Activated CD4-positive, alpha-beta memory T cell treated with anti-CD3 and anti-CD28 coated beads, Interleukin-2, amount 10 ng/mL, durations not matched to agents 7 days and 5 days (primary cell): ENCODE measurements at regions not wholly inside any gene's neighbourhood (a gene's known extent, or its start where the extent isn't known, plus 50 kb on each side); places are given as distances from the start of the nearest gene placed in this dataset.
"Not testable (repeated sequence)": the region's sequence is repeated elsewhere in the genome, so short reads cannot be mapped to it uniquely, and the experiment has no call there.

Experiments used
- CTCF ChIA-PET: fragments of 350-600 bp; sonication (Branson Sonifier 250); formaldehyde crosslinking; loops from one replicate; lab custom pipeline; 2021; ENCODE audit warnings: antibody characterized with exemption, inconsistent platforms; lab: Charles Lee
- POLR2A ChIA-PET: fragments of 350-600 bp; sonication (Branson Sonifier 250); formaldehyde crosslinking; loops from one replicate; lab custom pipeline; 2021; ENCODE audit warnings: antibody characterized with exemption; lab: Charles Lee
- DNase-seq: peaks from one replicate; pipeline ENCODE4 v3.0.0-alpha.2; 2020
- H3K27ac Mint-ChIP-seq: one replicate; pipeline ENCODE4 v1.8.0; 2021; ENCODE audit warnings: mild to moderate bottlenecking, mixed read lengths
- H3K27me3 Mint-ChIP-seq: one replicate; pipeline ENCODE4 v1.8.0; 2021; ENCODE audit warnings: mixed read lengths
- H3K36me3 Mint-ChIP-seq: one replicate; pipeline ENCODE4 v1.8.0; 2021; ENCODE audit warnings: low read depth, mixed read lengths
- H3K4me1 Mint-ChIP-seq: one replicate; pipeline ENCODE4 v1.8.0; 2021; ENCODE audit warnings: mixed read lengths
- H3K4me3 Mint-ChIP-seq: one replicate; pipeline ENCODE4 v1.8.0; 2021; ENCODE audit warnings: mild to moderate bottlenecking, mixed read lengths
- H3K9me3 Mint-ChIP-seq: one replicate; pipeline ENCODE4 v1.8.0; 2021; ENCODE audit warnings: mixed read lengths

DNA sequence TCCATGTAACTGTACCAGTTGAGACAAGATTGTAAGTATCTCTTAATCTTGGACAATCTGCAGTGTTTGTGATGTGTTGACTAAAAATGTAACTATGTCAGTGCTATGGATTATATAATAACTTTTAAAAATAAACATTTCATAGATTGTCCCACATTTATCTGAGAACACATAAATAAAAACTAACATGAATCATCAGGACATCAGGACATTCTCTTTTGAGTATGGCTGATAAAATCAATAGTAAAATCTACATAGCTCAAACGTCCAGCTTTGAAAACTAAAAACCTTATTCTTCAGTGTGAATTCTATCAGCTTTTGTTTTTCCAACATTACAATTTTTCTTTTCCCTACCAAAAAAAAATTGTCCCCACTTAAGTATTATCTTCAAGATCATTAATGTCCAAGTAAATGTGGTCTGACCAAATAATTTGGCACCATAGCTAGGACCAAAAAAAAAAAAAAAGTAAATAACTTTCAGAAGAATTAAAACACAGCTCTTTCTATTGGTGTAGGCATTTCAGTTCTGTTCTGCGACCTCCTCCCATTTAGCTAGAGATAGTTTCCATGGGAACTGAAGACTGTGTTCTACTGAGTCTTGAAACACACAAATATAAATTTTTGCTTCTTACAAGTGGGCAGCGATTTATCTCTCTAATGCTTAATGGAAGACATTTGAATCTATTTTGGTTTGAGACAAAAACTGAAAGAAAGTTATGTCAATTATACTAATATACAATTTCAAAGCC is 123.0 kb upstream of the SGCE start:
- no peaks in the 10 kb centered on the region for H3K9me3 Mint-ChIP-seq
- no peak overlapping the region for H3K27ac Mint-ChIP-seq
- no peaks in the 10 kb centered on the region for H3K27me3 Mint-ChIP-seq
- no peaks in the 10 kb centered on the region for H3K4me1 Mint-ChIP-seq
- ChIA-PET POLR2A (no interaction called here), CTCF (no interaction called here)
- DNase-seq: no peak
- H3K4me3 Mint-ChIP-seq: no peak overlapping the region
- no peaks in the 10 kb centered on the region for H3K36me3 Mint-ChIP-seq

DNA sequence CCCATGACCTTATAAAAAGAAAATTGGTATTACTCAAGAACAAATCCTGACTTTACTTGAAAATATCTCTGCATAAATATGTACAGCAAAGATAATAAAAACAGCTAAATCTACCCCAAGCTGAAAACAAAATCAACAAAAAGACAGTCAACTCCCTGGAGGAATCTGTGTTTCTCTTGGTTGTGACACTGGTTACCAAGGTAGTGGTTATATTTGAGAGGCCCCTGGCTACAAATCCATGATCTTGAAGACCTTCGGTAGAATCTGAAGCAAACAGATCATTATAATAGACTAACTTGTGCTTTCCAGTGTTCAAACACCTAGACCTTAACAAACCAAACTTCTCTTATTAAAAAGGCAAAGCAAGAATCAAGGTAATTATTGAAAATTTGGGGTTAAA is 123.9 kb upstream of the SGCE start:
- no peak overlapping the region for H3K4me3 Mint-ChIP-seq
- H3K27ac Mint-ChIP-seq: no peak overlapping the region
- POLR2A ChIA-PET: no interaction called here
- no peaks in the 10 kb centered on the region for H3K27me3 Mint-ChIP-seq
- no peaks in the 10 kb centered on the region for H3K36me3 Mint-ChIP-seq
- H3K9me3 Mint-ChIP-seq: no peaks in the 10 kb centered on the region
- CTCF ChIA-PET: no interaction called here
- no peaks in the 10 kb centered on the region for H3K4me1 Mint-ChIP-seq
- no peak for DNase-seq

DNA sequence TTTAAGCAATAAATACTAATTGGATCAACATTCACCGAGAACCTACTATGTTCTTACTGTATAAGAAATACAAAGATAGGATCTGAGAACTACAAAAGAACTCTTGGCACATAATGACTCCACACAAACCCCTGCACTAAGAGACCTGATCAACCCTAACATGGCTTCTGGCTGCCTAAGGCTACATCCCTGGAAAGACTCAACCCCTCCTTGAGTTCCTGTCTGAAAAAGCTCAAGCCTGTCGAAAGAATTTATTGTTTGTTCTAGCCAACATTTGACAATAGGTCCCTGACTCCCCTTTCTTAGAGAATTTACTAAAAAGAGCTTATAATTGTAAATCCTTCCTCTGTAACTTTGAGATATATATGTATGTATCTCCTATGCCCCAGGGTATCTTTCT is 125.3 kb upstream of the SGCE start:
- Mint-ChIP-seq H3K9me3 (no peaks in the 10 kb centered on the region), H3K4me3 (no peak overlapping the region), H3K36me3 (no peaks in the 10 kb centered on the region), H3K27ac (no peak overlapping the region), H3K4me1 (no peaks in the 10 kb centered on the region), H3K27me3 (no peaks in the 10 kb centered on the region)
- POLR2A ChIA-PET: no interaction called here
- CTCF ChIA-PET: no interaction called here
- no peak for DNase-seq

DNA sequence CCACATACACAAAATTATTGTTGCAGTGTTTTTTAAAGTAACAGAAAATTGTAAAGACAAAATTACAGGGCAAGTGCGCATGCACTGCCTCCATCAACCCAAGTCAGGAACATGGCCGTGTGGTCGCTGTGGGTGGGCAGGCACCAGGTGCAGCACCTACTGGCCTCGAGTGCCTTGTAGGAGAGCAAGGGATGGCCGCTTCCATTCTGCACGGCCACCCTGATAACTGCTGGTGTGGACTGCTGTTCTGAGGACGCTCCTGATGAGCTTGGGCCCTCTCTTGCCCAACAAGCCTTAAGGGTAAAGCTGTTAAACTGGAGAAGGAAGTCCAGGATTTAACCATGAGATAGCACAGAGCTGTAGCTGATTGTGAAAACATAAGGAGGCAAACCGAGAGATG is 124.6 kb upstream of the PPP1R9A start:
- no peak overlapping the region for H3K4me3 Mint-ChIP-seq
- no peak overlapping the region for H3K27ac Mint-ChIP-seq
- no peaks in the 10 kb centered on the region for H3K9me3 Mint-ChIP-seq
- CTCF ChIA-PET: no interaction called here
- H3K27me3 Mint-ChIP-seq: no peaks in the 10 kb centered on the region
- no peaks in the 10 kb centered on the region for H3K36me3 Mint-ChIP-seq
- H3K4me1 Mint-ChIP-seq: no peaks in the 10 kb centered on the region
- no peak for DNase-seq
- POLR2A ChIA-PET: no interaction called here

- POLR2A ChIA-PET: no interaction called here
- no peak overlapping the region for H3K4me3 Mint-ChIP-seq
- no peak for DNase-seq
- peaks cover 5% of the 10 kb centered on the region for H3K9me3 Mint-ChIP-seq
- no peaks in the 10 kb centered on the region for H3K4me1 Mint-ChIP-seq
- no peak overlapping the region for H3K27ac Mint-ChIP-seq
- no peaks in the 10 kb centered on the region for H3K27me3 Mint-ChIP-seq
- H3K36me3 Mint-ChIP-seq: no peaks in the 10 kb centered on the region
- CTCF ChIA-PET: no interaction called here
Observed at GRCh38 chr7:94787285-94787684, 120.1 kb upstream of the PPP1R9A start.

DNA sequence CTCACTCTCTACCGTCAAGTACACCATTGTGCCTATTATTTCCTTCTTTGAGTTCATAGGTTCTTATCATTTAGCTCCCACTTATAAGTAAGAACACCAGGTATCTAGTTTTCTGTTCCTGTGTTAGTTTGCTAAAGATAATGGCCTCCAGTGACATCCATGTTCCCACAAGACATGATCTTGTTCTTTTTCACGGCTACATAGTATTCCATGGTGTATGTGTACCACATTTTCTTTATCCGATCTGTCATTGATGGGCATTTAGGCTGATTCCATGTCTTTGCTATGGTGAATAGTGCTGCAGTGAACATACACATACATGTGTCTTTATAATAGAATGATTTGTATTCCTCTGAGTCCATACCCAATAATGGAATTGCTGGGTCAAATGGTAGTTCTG is 119.0 kb upstream of the PPP1R9A start:
- POLR2A ChIA-PET, H3K4me1 Mint-ChIP-seq, DNase-seq, H3K4me3 Mint-ChIP-seq, H3K9me3 Mint-ChIP-seq, H3K27ac Mint-ChIP-seq, CTCF ChIA-PET, H3K36me3 Mint-ChIP-seq, H3K27me3 Mint-ChIP-seq: not testable (repeated sequence)

DNA sequence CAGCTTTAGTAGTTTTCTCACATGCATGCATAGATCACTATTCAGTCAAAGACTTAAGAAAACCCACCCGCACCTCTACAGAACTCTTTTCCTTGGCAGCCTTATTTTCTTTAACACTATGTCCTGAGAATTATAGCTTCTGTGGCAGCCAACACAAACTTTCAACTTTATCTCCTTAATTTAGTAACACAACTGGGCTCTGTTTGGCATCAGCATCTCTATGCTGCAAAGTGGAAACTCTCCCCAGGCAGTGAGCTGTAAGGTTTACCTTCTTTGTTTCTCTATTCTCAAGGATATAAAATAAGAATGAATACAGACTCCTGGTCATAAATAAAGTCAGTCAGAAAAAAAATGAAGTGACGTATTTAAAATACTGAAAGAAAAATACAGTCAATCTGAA is 115.2 kb upstream of the PPP1R9A start:
- CTCF ChIA-PET: no interaction called here
- H3K27ac Mint-ChIP-seq: no peak overlapping the region

GRCh38 chr7:94797404-94797803 is 110.0 kb upstream of the PPP1R9A start:
- H3K27me3 Mint-ChIP-seq, H3K36me3 Mint-ChIP-seq, H3K4me1 Mint-ChIP-seq, CTCF ChIA-PET, H3K4me3 Mint-ChIP-seq, POLR2A ChIA-PET, DNase-seq, H3K9me3 Mint-ChIP-seq, H3K27ac Mint-ChIP-seq: not testable (repeated sequence)

More for the DNA sequence above, 115.2 kb upstream of the PPP1R9A start:
- Mint-ChIP-seq H3K36me3 (no peaks in the 10 kb centered on the region), H3K27me3 (no peaks in the 10 kb centered on the region), H3K4me1 (no peaks in the 10 kb centered on the region), H3K4me3 (no peak overlapping the region), H3K9me3 (peaks cover 5% of the 10 kb centered on the region)
- no peak for DNase-seq
- POLR2A ChIA-PET: no interaction called here

DNA sequence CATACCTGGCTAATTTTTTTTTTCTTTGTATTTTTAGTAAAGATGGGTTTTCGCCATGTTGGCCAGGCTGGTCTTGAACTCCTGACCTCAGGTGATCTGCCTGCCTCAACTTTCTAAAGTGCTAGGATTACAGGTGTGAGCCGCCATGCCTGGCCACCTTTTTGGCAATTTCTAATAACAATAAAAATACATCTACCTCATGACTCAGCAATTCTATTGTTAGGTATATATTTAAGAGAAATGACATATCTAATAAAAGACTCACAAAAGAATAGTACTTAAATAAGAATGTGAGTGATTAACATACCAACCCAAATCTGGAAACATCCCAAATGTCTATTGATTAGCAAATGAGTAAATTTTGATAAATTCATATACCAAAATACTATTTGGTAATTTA is 103.6 kb upstream of the PPP1R9A start:
- Mint-ChIP-seq H3K4me3 (no peak overlapping the region), H3K27me3 (no peaks in the 10 kb centered on the region), H3K4me1 (no peaks in the 10 kb centered on the region), H3K27ac (no peak overlapping the region), H3K36me3 (no peaks in the 10 kb centered on the region), H3K9me3 (no peaks in the 10 kb centered on the region)
- POLR2A ChIA-PET: no interaction called here
- no peak for DNase-seq
- CTCF ChIA-PET: no interaction called here

DNA sequence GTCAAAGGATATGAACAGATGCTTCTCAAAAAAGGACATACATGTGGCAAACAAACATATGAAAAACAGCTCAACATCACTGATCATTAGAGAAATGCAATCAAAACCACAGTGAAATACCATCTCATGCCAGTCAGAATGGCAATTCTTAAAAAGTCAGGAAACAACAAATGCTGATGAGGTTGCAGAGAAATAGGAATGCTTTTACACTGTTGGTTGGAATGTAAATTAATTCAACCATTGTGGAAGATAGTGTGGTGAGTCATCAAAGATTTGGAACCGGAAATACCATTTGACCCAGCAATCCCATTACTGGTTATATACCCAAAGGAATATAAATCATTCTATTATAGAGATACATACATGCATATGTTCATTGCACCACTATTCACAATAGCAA is 98.7 kb upstream of the PPP1R9A start:
- H3K9me3 Mint-ChIP-seq, POLR2A ChIA-PET, CTCF ChIA-PET: not testable (repeated sequence)

DNA sequence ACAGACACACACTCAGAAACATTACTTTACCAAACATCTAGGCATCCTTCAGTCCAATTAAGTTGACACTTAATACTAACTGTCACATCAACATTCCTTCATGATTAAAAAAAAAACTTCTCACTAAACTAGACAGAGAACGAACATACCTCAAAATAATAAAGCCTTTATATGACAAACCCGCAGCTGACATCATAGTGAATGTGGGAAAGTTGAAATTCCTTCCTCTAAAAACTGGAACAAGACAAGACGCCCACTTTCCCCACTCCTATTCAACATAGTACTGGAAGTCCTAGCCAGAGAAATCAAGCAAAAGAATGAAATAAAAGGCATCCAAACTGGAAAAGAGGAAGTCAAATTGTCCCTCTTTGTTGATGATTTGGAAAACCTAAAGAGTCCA is 96.9 kb upstream of the PPP1R9A start:
- Mint-ChIP-seq H3K9me3 (no peaks in the 10 kb centered on the region), H3K27me3 (no peaks in the 10 kb centered on the region), H3K36me3 (no peaks in the 10 kb centered on the region), H3K4me1 (no peaks in the 10 kb centered on the region), H3K4me3 (no peak overlapping the region), H3K27ac (no peak overlapping the region)
- CTCF ChIA-PET: no interaction called here
- no peak for DNase-seq
- POLR2A ChIA-PET: no interaction called here

More for the DNA sequence above, 98.7 kb upstream of the PPP1R9A start:
- DNase-seq, H3K4me3 Mint-ChIP-seq, H3K4me1 Mint-ChIP-seq, H3K27me3 Mint-ChIP-seq, H3K36me3 Mint-ChIP-seq, H3K27ac Mint-ChIP-seq: not testable (repeated sequence)

GRCh38 chr7:94813917-94814316 is 93.5 kb upstream of the PPP1R9A start:
- no peak overlapping the region for H3K4me3 Mint-ChIP-seq
- H3K9me3 Mint-ChIP-seq: peaks cover 9% of the 10 kb centered on the region
- H3K27me3 Mint-ChIP-seq: no peaks in the 10 kb centered on the region
- no peak for DNase-seq
- no peaks in the 10 kb centered on the region for H3K36me3 Mint-ChIP-seq
- POLR2A ChIA-PET: no interaction called here
- no peaks in the 10 kb centered on the region for H3K4me1 Mint-ChIP-seq
- CTCF ChIA-PET: no interaction called here
- no peak overlapping the region for H3K27ac Mint-ChIP-seq

- no peaks in the 10 kb centered on the region for H3K4me1 Mint-ChIP-seq
- no peak overlapping the region for H3K27ac Mint-ChIP-seq
- ChIA-PET POLR2A (no interaction called here), CTCF (no interaction called here)
- no peak overlapping the region for H3K4me3 Mint-ChIP-seq
- H3K36me3 Mint-ChIP-seq: no peaks in the 10 kb centered on the region
- H3K27me3 Mint-ChIP-seq: no peaks in the 10 kb centered on the region
- DNase-seq: no peak
- peaks cover 13% of the 10 kb centered on the region for H3K9me3 Mint-ChIP-seq
Observed at GRCh38 chr7:94823947-94824346, 83.4 kb upstream of the PPP1R9A start.

- CTCF ChIA-PET: no interaction called here
- H3K4me1 Mint-ChIP-seq: no peaks in the 10 kb centered on the region
- no peak for DNase-seq
- no peak overlapping the region for H3K27ac Mint-ChIP-seq
- no peaks in the 10 kb centered on the region for H3K36me3 Mint-ChIP-seq
- no peak overlapping the region for H3K4me3 Mint-ChIP-seq
- no peaks in the 10 kb centered on the region for H3K27me3 Mint-ChIP-seq
- no peaks in the 10 kb centered on the region for H3K9me3 Mint-ChIP-seq
- POLR2A ChIA-PET: no interaction called here
Observed at GRCh38 chr7:94829987-94830386, 77.4 kb upstream of the PPP1R9A start.
